ENCODE measurements at regions not wholly inside any gene's neighbourhood (a gene's known extent, or its start where the extent isn't known, plus 50 kb on each side); places are given as distances from the start of the nearest gene placed in this dataset.

DNA sequence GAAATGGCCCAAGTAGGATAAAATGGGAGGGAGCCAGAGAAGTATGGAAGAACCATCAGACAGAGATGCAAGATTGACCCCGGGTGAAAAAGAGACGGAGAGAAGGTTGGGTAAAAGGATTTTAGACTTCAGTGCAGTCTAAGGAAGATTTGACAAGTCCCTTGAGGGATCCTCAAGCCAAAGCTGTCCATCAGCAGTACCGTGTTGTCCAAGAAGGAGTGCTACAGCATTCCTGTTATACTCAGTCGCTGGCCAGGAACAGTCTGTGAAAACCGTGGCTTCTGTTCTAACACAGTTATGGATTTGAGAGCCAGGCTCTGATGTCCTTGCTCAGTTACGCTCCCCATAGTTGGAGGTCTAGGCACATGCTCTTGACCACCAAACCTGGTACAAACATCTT is 383.9 kb upstream of the DAB2 start:
- H3K4me1 Mint-ChIP-seq (ENCODE audit: low read depth) = no peaks in the 10 kb centered on the region
- DNase-seq (no peak), ATAC-seq (replicated peaks in 1 of 2) (no peak)
- peaks cover 7% of the 10 kb centered on the region for H3K27me3 Mint-ChIP-seq (ENCODE audit: low read depth)
- no peaks in the 10 kb centered on the region for H3K9me3 Mint-ChIP-seq
- no peak overlapping the region for H3K4me3 Mint-ChIP-seq
- H3K36me3 Mint-ChIP-seq (ENCODE audit: insufficient read depth in 2 of 2) = no peaks in the 10 kb centered on the region
- no peak overlapping the region for H3K27ac Mint-ChIP-seq

DNA sequence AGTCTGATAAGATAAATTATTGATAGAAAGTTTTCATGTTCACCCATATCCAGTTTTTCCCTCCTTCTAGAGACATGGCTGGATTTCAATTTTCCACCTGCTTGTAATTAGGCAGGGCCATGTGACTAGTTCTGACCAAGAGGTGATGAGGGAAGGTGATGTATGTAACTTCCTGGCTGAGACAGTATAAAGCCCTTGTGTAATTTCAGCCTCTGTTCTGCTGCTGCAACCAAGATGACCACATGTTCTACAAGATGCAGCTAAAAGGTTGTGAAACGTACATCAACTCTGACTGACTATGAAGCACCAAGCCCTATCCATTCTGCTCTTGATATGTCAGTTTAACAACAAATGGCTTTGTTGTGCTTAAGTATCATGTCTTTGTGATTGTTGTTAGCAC is 376.5 kb upstream of the DAB2 start:
- ATAC-seq (replicated peaks in 1 of 2) = no peak
- no peak overlapping the region for H3K27ac Mint-ChIP-seq
- DNase-seq = no peak
- no peaks in the 10 kb centered on the region for H3K27me3 Mint-ChIP-seq (ENCODE audit: low read depth)
- no peak overlapping the region for H3K4me3 Mint-ChIP-seq
- no peaks in the 10 kb centered on the region for H3K36me3 Mint-ChIP-seq (ENCODE audit: insufficient read depth in 2 of 2)
- no peaks in the 10 kb centered on the region for H3K4me1 Mint-ChIP-seq (ENCODE audit: low read depth)
- H3K9me3 Mint-ChIP-seq = no peaks in the 10 kb centered on the region

DNA sequence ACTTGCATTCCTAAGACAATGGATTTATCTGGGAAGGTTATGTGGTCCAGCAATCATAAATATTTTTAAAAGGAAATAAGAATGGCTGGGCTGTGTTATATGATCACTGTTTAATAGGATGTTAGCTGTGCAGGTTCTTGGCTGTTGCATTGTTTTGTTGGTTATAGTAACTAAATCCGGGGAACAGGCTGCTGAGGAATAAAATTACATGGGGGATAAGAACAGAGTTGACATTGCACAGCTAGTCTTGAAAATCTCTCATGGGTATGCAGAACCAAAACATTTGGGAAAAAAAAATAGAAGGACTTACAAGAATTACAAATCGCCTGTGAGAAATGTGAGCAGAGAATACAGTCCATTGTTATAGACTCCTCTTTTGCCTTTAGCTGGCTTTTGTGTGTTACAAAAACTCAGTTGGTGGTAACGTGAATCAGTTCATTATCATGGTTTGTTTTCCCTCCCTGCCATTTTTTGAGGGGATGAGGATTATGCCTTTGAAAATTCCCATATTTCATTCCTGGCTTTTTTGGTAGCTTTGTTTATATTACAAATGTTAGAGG is 375.3 kb upstream of the DAB2 start:
- no peaks in the 10 kb centered on the region for H3K4me1 Mint-ChIP-seq (ENCODE audit: low read depth)
- DNase-seq (no peak), ATAC-seq (replicated peaks in 1 of 2) (no peak)
- no peaks in the 10 kb centered on the region for H3K36me3 Mint-ChIP-seq (ENCODE audit: insufficient read depth in 2 of 2)
- H3K9me3 Mint-ChIP-seq = no peaks in the 10 kb centered on the region
- no peak overlapping the region for H3K27ac Mint-ChIP-seq
- no peak overlapping the region for H3K4me3 Mint-ChIP-seq
- no peaks in the 10 kb centered on the region for H3K27me3 Mint-ChIP-seq (ENCODE audit: low read depth)

- no peaks in the 10 kb centered on the region for H3K36me3 Mint-ChIP-seq (ENCODE audit: insufficient read depth in 2 of 2)
- ATAC-seq (replicated peaks in 1 of 2) = no peak
- H3K4me3 Mint-ChIP-seq = no peak overlapping the region
- no peaks in the 10 kb centered on the region for H3K27me3 Mint-ChIP-seq (ENCODE audit: low read depth)
- H3K4me1 Mint-ChIP-seq (ENCODE audit: low read depth) = no peaks in the 10 kb centered on the region
- no peaks in the 10 kb centered on the region for H3K9me3 Mint-ChIP-seq
- H3K27ac Mint-ChIP-seq = no peak overlapping the region
- no peak for DNase-seq
Measured at GRCh38 chr5:39799242-39799641, 374.5 kb upstream of the DAB2 start.

DNA sequence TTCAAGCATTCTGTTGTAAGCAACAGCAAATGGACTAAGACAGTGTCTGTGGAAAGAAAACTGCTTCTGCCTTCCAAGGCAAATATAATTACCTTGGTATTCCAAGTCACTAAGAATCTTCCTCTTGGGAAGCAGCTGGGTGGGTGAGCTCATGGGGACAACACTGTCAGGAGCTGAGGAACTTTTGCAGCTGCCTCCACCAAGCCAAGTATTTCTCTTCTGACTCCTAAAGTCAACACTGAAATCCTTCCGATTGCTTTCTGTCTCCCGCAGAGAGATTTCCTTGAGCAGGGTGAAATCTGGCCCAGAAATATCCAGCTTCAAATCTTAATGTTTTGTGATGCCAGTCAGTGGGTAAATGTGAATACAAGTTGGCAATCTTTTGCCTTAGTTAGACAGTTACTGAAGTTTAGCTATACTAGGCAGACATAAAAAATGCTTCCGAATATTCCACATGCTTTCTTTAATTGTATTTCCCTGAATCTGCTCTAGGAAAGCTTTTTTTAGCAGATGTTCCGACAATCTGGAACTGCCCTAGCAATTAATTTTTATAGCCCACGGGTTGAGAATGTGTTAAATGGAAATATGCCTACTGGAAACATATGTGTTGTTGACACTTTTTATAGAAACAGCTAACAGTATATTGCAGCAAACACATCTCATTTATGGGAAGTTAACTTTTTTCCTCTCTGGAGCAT is 369.9 kb upstream of the DAB2 start:
- Mint-ChIP-seq H3K27me3 (ENCODE audit: low read depth) (no peaks in the 10 kb centered on the region), H3K9me3 (no peaks in the 10 kb centered on the region), H3K4me3 (no peak overlapping the region), H3K4me1 (ENCODE audit: low read depth) (no peaks in the 10 kb centered on the region), H3K27ac (no peak overlapping the region), H3K36me3 (ENCODE audit: insufficient read depth in 2 of 2) (peaks cover 0 to 1% of the 10 kb centered on the region in 2 donors)
- ATAC-seq (replicated peaks in 1 of 2) = no peak
- no peak for DNase-seq

- Mint-ChIP-seq H3K4me1 (ENCODE audit: low read depth) (no peaks in the 10 kb centered on the region), H3K9me3 (peaks cover 0 to 2% of the 10 kb centered on the region in 2 donors), H3K4me3 (no peak overlapping the region), H3K27me3 (ENCODE audit: low read depth) (no peaks in the 10 kb centered on the region), H3K36me3 (ENCODE audit: insufficient read depth in 2 of 2) (peaks cover 0 to 5% of the 10 kb centered on the region in 2 donors), H3K27ac (no peak overlapping the region)
- ATAC-seq (replicated peaks in 1 of 2) = no peak
- no peak for DNase-seq
Measured at GRCh38 chr5:39785410-39785809, 360.6 kb upstream of the DAB2 start.

GRCh38 chr5:39783756-39784421 is 359.1 kb upstream of the DAB2 start:
- Mint-ChIP-seq H3K4me3 (no peak overlapping the region), H3K36me3 (ENCODE audit: insufficient read depth in 2 of 2) (peaks cover 0 to 5% of the 10 kb centered on the region in 2 donors), H3K9me3 (peaks cover 0 to 2% of the 10 kb centered on the region in 2 donors), H3K27ac (no peak overlapping the region), H3K4me1 (ENCODE audit: low read depth) (no peaks in the 10 kb centered on the region), H3K27me3 (ENCODE audit: low read depth) (peaks cover 4% of the 10 kb centered on the region)
- no peak for ATAC-seq (replicated peaks in 1 of 2)
- DNase-seq = no peak

GRCh38 chr5:39780347-39780746 is 355.6 kb upstream of the DAB2 start:
- DNase-seq (no peak), ATAC-seq (replicated peaks in 1 of 2) (no peak)
- Mint-ChIP-seq H3K27ac (no peak overlapping the region), H3K4me1 (ENCODE audit: low read depth) (no peaks in the 10 kb centered on the region), H3K9me3 (no peaks in the 10 kb centered on the region), H3K36me3 (ENCODE audit: insufficient read depth in 2 of 2) (no peaks in the 10 kb centered on the region), H3K4me3 (no peak overlapping the region), H3K27me3 (ENCODE audit: low read depth) (peaks cover 8% of the 10 kb centered on the region)

DNA sequence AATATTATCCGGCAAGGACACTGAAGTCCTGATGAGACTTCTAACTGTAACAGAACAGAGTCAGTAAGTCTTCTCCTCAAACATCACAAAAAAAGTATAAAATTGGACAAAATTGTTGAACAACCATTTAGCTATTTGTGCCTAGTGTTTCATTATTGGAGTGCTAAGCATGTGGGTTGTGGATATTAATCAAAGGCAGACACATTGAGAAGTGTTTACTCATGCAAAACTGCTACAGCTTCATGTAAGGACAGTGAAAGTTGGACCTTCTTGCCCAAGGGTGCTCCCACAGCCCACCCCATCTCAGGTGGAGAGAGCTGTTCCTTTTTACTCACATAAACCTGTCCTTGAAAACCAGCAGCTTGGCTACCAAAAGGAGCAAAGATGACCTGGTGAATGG is 355.1 kb upstream of the DAB2 start:
- Mint-ChIP-seq H3K4me1 (ENCODE audit: low read depth) (no peaks in the 10 kb centered on the region), H3K36me3 (ENCODE audit: insufficient read depth in 2 of 2) (no peaks in the 10 kb centered on the region), H3K4me3 (no peak overlapping the region), H3K9me3 (no peaks in the 10 kb centered on the region), H3K27ac (no peak overlapping the region), H3K27me3 (ENCODE audit: low read depth) (peaks cover 8% of the 10 kb centered on the region)
- DNase-seq (no peak), ATAC-seq (replicated peaks in 1 of 2) (no peak)

- H3K27me3 Mint-ChIP-seq (ENCODE audit: low read depth) = peaks cover 23% of the 10 kb centered on the region
- H3K9me3 Mint-ChIP-seq = no peaks in the 10 kb centered on the region
- no peaks in the 10 kb centered on the region for H3K36me3 Mint-ChIP-seq (ENCODE audit: insufficient read depth in 2 of 2)
- no peak overlapping the region for H3K27ac Mint-ChIP-seq
- DNase-seq (no peak), ATAC-seq (replicated peaks in 1 of 2) (no peak)
- no peak overlapping the region for H3K4me3 Mint-ChIP-seq
- H3K4me1 Mint-ChIP-seq (ENCODE audit: low read depth) = no peaks in the 10 kb centered on the region
Measured at GRCh38 chr5:39775797-39776365, 351.1 kb upstream of the DAB2 start.

DNA sequence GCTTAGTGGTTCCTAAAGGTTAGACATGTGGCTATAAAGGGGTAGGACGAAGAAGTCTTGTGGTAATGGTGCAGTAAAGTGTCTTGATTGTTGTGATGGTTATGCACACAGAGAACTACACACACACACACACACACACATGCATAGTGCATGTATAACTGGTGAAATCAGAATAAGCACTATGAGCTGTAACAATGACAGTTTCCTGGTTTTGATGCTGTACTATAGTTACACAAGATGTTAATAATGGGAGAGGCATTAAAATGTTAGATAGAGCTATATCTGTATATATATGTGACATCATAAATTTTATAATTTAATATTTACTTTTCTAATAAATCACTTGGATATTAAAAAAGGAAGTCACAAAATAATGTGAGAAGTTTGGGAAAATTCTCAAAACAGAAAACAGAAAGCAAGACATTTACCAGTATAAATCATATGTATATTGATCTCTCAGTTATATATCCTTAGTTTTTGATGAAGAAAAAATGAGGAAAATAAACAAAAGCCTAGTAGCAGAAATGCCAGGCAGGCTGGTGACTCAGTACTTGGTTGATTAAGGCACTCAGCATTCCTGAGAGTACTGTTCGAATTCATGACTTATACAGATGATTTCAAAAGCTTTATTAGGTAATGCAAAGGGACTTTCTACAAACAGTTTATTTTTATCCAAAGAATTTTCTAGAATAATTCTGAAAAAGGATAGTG is 350.5 kb upstream of the DAB2 start:
- no peak for ATAC-seq (replicated peaks in 1 of 2)

DNA sequence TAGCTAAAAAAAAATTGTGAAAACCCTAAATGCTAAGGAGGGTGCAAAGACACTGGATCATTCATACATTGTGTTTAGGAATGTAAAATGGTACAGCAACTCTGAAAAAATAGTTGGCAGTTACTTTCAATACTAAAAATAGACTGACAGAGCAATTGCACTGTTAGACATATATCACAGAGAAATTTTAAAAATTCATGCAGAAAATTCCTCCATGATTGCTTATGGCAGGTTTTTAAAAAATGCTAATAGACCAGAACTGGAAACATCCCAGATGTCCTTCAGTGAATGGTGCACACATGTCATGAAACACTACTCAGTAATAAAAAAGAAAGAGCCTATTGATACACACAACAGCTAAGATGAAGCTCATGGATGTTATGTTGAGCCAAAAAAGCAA is 349.8 kb upstream of the DAB2 start:
- Mint-ChIP-seq H3K36me3 (ENCODE audit: insufficient read depth in 2 of 2) (no peaks in the 10 kb centered on the region), H3K4me3 (no peak overlapping the region)
- ATAC-seq (replicated peaks in 1 of 2) = no peak

More for the DNA sequence above, 350.5 kb upstream of the DAB2 start:
- Mint-ChIP-seq H3K36me3 (ENCODE audit: insufficient read depth in 2 of 2) (no peaks in the 10 kb centered on the region), H3K4me1 (ENCODE audit: low read depth) (no peaks in the 10 kb centered on the region), H3K27me3 (ENCODE audit: low read depth) (peaks cover 27% of the 10 kb centered on the region), H3K27ac (no peak overlapping the region), H3K4me3 (no peak overlapping the region), H3K9me3 (no peaks in the 10 kb centered on the region)
- DNase-seq = no peak

DNA sequence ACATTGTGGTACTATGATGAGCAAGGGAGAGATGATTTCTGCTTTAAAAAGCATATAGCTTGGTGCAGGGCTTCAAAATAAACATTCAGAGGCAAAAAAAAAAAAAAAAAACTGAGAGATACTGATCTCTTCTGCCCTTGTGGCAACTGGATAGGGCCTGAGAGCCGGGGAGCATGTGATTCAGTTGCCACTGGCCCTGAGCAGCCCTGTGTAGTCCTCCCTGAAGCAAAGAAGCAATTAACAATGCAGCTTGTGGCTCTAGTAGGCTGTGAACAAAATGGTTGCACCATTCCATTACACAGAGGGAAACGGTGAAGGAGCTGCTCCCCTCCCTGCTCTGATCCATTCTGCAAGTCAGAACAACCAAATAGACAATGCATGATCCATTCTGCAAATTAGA is 347.5 kb upstream of the DAB2 start:
- Mint-ChIP-seq H3K9me3 (no peaks in the 10 kb centered on the region), H3K4me3 (no peak overlapping the region), H3K4me1 (ENCODE audit: low read depth) (no peaks in the 10 kb centered on the region), H3K27me3 (ENCODE audit: low read depth) (peaks cover 29% of the 10 kb centered on the region), H3K27ac (no peak overlapping the region), H3K36me3 (ENCODE audit: insufficient read depth in 2 of 2) (no peaks in the 10 kb centered on the region)
- no peak for ATAC-seq (replicated peaks in 1 of 2)
- DNase-seq = no peak

More for the DNA sequence above, 349.8 kb upstream of the DAB2 start:
- no peak for DNase-seq
- no peaks in the 10 kb centered on the region for H3K4me1 Mint-ChIP-seq (ENCODE audit: low read depth)
- H3K9me3 Mint-ChIP-seq = no peaks in the 10 kb centered on the region
- no peak overlapping the region for H3K27ac Mint-ChIP-seq
- peaks cover 23% of the 10 kb centered on the region for H3K27me3 Mint-ChIP-seq (ENCODE audit: low read depth)

All from activated T-cell treated with anti-CD3 and anti-CD28 coated beads, Interleukin-2, amount 50 U/mL, for 72 hours (primary cell).